RWPE2 (cell line): ENCODE measurements at regions not wholly inside any gene's neighbourhood (a gene's known extent, or its start where the extent isn't known, plus 50 kb on each side); places are given as distances from the start of the nearest gene placed in this dataset.

Experiments used
- ATAC-seq: fragments of 200-7000 bp; cut with Tn5 transposase; 3 replicates; pipeline ENCODE4 v1.9.1; 2021; ENCODE audit warnings: low read depth
- DNase-seq: peaks from one replicate; pipeline ENCODE4 v3.0.0-alpha.2; 2020; ENCODE audit warnings: low spot score
- H3K27ac ChIP-seq: fragments of 450-650 bp; 2 replicates; pipeline ENCODE4 v1.5.1; 2017; ENCODE audit warnings: mild to moderate bottlenecking; ENCODE audit not compliant: poor library complexity, severe bottlenecking
- H3K27me3 ChIP-seq: fragments of 250-450 bp; sonication (Bioruptor Pico); 2 replicates; pipeline ENCODE4 v1.5.1; 2021; ENCODE audit warnings: mild to moderate bottlenecking, moderate library complexity; ENCODE audit not compliant: insufficient read depth, poor library complexity, severe bottlenecking
- H3K36me3 ChIP-seq: fragments of 250-450 bp; sonication (Bioruptor Pico); 2 replicates; pipeline ENCODE4 v1.5.1; 2020; ENCODE audit warnings: low read depth, mild to moderate bottlenecking, moderate library complexity
- H3K4me1 ChIP-seq: fragments of 250-450 bp; sonication (Bioruptor Pico); 2 replicates; pipeline ENCODE4 v1.5.1; 2021; ENCODE audit warnings: mild to moderate bottlenecking, moderate library complexity; ENCODE audit not compliant: insufficient read depth, poor library complexity, severe bottlenecking
- H3K4me3 ChIP-seq: fragments of 250-450 bp; sonication (Bioruptor Pico); 2 replicates; pipeline ENCODE4 v1.5.1; 2021; ENCODE audit warnings: mild to moderate bottlenecking, moderate library complexity; ENCODE audit not compliant: severe bottlenecking
- H3K9me3 ChIP-seq: fragments of 250-450 bp; sonication (Bioruptor Pico); 2 replicates; pipeline ENCODE4 v1.5.1; 2021; ENCODE audit warnings: mild to moderate bottlenecking, moderate library complexity; ENCODE audit not compliant: severe bottlenecking
- CTCF ChIP-seq: fragments of 450-650 bp; IDR thresholded peaks from one replicate; pipeline ENCODE4 v1.5.1; 2017; ENCODE audit warnings: mild to moderate bottlenecking, moderate library complexity; ENCODE audit not compliant: poor library complexity, severe bottlenecking

DNA sequence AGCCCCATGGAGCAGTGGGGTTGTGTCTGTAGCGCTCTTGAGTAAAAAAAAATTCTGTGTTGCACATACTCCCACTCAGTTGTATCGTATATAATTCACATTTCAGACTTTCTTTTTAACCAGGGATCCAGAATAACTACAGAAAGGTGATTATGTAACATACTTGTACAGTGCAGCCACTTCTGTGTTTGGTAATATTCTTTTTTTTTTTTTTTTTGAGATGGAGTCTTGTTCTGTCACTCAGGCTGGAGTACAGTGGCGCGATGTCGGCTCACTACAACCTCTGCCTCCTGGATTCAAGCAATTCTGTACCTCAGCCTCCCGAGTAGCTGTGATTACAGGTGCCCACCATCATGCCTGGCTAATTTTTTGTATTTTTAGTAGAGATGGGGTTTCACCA lies 82.4 kb upstream of the MACF1 start:
- H3K36me3 ChIP-seq, result peaks cover 52% of the 10 kb centered on the region
- no peak overlapping the region for H3K27ac ChIP-seq
- no peaks in the 10 kb centered on the region for H3K9me3 ChIP-seq
- TF ChIP-seq CTCF, result no peak
- no peak overlapping the region for H3K4me3 ChIP-seq
- H3K4me1 ChIP-seq, result peaks cover 35% of the 10 kb centered on the region
- ATAC-seq, result no peak
- H3K27me3 ChIP-seq, result no peaks in the 10 kb centered on the region
- no peak for DNase-seq

GRCh38 chr1:39124282-39124681 lies 80.2 kb upstream of the MACF1 start:
- peaks cover 46% of the 10 kb centered on the region for H3K4me1 ChIP-seq
- no peak overlapping the region for H3K4me3 ChIP-seq
- peak overlapping the region; percentile 95 for H3K27ac ChIP-seq
- H3K36me3 ChIP-seq, result peaks cover 56% of the 10 kb centered on the region
- ATAC-seq, result no peak
- no peak for TF ChIP-seq CTCF
- no peaks in the 10 kb centered on the region for H3K9me3 ChIP-seq
- no peaks in the 10 kb centered on the region for H3K27me3 ChIP-seq
- DNase-seq, result no peak

DNA sequence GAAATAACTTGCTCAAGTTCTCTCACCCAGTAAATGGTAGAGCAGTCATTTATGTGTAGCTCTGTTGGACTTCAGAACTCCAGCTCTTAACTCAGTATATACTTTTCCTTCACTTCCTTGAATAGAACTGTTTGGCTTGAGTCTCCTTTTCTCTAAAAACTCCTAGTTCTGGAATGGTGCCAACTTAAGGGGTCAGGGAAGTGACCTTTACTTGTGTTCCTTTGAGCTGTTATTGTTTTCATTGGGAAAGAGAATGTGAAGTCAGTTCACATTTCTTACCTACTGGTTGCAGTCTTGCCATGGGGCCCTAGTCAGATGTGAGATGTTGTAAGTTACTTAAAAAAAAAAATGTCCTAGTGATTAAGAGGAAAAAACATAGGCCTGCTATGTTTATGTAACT lies 77.0 kb upstream of the MACF1 start:
- Histone ChIP-seq H3K27me3 (no peaks in the 10 kb centered on the region), H3K9me3 (no peaks in the 10 kb centered on the region), H3K4me3 (no peak overlapping the region), H3K27ac (peak overlapping the region; percentile 95), H3K36me3 (peaks cover 29% of the 10 kb centered on the region), H3K4me1 (peaks cover 76% of the 10 kb centered on the region)
- ATAC-seq, result peak; percentile 34; the same call in 2 of the 3 replicates
- no peak for TF ChIP-seq CTCF
- DNase-seq, result no peak

- TF ChIP-seq CTCF, result no peak
- no peaks in the 10 kb centered on the region for H3K27me3 ChIP-seq
- no peak overlapping the region for H3K4me3 ChIP-seq
- H3K4me1 ChIP-seq, result peaks cover 82% of the 10 kb centered on the region
- ATAC-seq (no peak), DNase-seq (no peak)
- peaks cover 26% of the 10 kb centered on the region for H3K36me3 ChIP-seq
- H3K27ac ChIP-seq, result peak overlapping the region; percentile 95
- no peaks in the 10 kb centered on the region for H3K9me3 ChIP-seq
These were observed 76.4 kb upstream of the MACF1 start for GRCh38 chr1:39128126-39128525.

- Histone ChIP-seq H3K27me3 (no peaks in the 10 kb centered on the region), H3K4me3 (no peak overlapping the region), H3K27ac (peak overlapping the region; percentile 95), H3K9me3 (no peaks in the 10 kb centered on the region), H3K36me3 (peaks cover 26% of the 10 kb centered on the region), H3K4me1 (peaks cover 89% of the 10 kb centered on the region)
- DNase-seq (peak; percentile 77), ATAC-seq (peak; percentile 53)
- TF ChIP-seq CTCF, result no peak
These were observed 75.5 kb upstream of the MACF1 start for GRCh38 chr1:39128959-39129358.
